CD4-positive, alpha-beta T cell treated with Interferon gamma for 1 hour (primary cell): ENCODE measurements at regions not wholly inside any gene's neighbourhood (a gene's known extent, or its start where the extent isn't known, plus 50 kb on each side); places are given as distances from the start of the nearest gene placed in this dataset.
"Not testable (repeated sequence)": the region's sequence is repeated elsewhere in the genome, so short reads cannot be mapped to it uniquely, and the experiment has no call there.

Experiments
- DNase-seq: peaks from one replicate; pipeline ENCODE4 v3.0.0-alpha.2; 2020

DNA sequence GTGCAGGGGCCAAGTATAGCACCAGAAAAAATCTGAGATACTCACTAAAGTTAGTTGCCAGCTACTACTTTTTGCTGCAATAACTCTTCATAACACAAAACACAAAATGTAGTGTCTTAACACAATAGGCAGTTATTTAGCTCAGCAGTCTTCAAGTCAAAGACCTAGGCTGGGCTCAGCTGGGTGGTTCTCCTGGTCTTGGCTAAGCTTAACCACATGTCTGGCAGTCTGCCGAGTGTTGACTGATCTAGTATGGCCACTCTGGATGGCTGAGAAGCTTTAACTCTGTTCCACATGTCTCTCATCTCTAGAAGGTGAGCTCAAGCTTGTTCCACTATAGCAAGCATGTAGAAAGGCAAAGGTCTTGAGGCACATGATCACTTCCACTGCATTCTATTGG is 451.6 kb downstream of the SOX11 start:
- no peak for DNase-seq

DNA sequence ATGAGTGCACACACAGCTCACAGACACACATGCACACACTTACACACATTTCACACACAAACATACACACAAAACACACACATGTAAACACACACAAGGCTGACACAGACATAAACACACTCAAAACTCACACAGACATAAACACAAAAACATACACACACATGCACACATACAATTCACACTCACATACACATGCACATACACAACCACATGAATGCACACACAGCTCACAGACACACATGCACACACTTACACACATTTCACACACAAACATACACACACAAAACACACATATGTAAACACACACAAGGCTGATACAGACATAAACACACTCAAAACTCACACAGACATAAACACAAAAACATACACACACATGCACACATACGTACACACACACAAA is 455.0 kb downstream of the SOX11 start:
- DNase-seq, result not testable (repeated sequence)

DNA sequence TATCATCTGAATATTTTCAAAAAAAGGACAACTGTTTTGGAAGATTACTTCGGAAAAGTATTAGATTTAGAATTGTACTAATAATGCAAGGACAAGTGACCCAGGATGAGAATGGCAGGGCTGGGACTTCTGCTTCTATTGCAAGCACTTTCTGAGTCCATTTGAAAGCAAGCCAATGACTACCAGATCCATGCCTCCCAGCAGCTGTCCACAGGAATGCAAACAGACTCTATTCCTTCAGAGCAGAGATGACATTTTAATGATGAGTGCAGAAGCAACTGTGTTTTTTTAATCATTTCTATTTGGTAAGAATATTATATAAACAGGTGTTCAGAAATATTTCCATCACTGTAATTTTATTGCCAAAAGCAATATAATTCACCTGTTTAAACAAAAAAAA is 456.7 kb downstream of the SOX11 start:
- DNase-seq, result no peak

DNA sequence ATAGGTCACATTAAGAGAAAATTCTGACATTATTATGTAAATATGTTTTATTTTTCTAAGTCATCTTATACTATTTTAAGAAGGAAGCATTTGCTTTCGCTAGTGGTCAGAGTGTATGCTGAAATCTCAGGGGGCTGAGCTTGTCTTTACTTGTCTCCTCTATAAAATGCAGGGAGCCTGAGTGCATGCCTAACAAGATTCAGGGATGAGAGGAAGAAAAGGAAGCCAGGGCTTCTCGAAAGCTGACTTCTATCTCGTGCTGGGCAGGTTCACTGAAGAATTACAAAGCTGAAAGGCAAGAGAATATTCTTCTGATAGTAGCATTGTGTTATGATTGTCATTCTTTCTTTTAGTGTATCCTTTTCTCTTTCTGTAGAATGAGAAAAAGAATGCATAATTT is 467.4 kb downstream of the SOX11 start:
- no peak for DNase-seq

DNA sequence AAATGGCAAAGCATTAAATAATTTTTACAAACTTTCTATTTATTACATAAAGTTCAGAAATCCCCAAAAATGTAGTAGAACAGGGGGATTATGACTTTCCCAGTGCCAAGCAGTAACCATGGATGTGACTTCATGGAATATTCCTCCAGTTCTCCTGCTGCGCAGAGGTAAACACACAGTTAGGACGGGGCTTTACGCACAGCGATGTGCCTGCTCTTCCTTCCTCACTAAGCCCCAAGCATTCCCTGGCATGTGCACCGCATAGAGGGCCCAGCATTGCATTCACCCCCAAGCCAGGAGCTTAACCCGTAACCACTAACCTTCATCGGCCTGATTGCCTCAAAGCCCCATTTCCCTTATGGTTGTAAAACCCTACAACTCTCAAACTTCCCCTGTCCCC is 471.7 kb downstream of the SOX11 start:
- no peak for DNase-seq

- DNase-seq, result no peak
Measured at GRCh38 chr2:6164986-6165747, 473.0 kb downstream of the SOX11 start.

DNA sequence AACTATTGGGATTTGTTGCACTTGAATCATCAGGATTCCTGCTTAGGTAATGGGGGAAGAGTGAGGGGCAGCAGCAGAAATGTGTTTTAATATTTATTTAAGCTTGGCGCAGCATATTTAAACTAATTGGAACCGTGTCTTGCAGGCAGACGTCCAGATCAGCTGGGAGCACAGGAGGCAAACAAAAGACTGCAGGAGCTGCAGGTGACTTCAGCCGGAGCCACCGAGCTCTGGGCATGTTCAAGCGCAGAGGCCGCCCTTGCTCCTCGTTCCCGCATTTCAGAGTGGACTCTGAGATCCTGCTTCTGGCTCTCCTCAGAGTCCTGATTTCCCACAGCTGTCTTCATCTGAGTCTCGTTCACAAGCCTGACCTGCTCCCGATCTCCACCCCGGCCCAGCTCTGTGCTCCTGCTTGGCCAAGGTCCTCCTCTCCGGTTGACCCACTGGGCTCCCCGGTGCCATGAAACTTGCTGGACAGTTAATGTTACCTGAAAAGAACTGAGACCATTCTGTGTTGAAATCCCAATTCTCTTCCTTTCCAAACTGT is 475.5 kb downstream of the SOX11 start:
- no peak for DNase-seq

GRCh38 chr2:6168485-6168884 is 476.3 kb downstream of the SOX11 start:
- no peak for DNase-seq

- no peak for DNase-seq
Measured at GRCh38 chr2:6171294-6171693, 479.1 kb downstream of the SOX11 start.

- DNase-seq, result no peak
Measured at GRCh38 chr2:6177811-6178210, 485.6 kb downstream of the SOX11 start.

- no peak for DNase-seq
Measured at GRCh38 chr2:6181525-6181924, 489.3 kb downstream of the SOX11 start.

DNA sequence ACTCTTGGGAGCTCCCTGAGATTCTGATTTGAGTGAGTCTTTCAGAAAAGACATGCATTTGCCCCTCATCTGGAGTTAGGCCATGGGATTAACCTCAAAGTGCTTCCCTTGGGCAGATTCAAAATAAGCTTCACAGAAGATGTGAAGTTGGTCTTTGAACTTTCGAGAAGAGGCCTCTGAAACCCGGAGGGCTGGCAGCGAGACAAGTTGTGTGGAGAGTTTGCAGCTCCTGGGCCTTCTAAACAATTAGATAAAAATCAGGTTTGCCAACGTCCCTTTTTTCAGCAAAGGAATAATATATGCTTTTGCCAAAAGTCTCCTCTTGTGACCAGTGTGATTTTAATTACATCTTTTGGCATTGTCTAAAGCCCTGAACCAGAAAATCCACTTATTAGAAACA is 489.7 kb downstream of the SOX11 start:
- DNase-seq, result no peak

DNA sequence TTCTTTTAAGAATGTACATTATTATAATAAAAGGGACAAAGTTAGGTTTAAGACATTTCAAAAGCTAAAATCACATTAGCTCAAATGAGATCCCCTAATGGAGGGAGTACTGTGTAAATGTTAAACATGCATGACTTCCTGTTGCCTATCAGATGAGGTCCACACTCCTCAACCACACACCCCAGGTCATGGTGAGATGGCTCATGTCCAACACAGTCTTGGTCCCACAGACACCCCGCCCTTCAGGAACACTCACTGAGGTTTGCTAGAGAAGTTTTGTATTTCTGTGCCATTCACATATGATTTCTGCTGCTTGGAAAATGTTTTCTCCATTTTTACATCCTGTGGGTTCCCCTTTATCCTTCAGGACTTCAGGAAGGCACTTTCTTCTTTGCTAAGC is 491.0 kb downstream of the SOX11 start:
- DNase-seq, result no peak

GRCh38 chr2:6184532-6185292 is 492.5 kb downstream of the SOX11 start:
- no peak for DNase-seq

DNA sequence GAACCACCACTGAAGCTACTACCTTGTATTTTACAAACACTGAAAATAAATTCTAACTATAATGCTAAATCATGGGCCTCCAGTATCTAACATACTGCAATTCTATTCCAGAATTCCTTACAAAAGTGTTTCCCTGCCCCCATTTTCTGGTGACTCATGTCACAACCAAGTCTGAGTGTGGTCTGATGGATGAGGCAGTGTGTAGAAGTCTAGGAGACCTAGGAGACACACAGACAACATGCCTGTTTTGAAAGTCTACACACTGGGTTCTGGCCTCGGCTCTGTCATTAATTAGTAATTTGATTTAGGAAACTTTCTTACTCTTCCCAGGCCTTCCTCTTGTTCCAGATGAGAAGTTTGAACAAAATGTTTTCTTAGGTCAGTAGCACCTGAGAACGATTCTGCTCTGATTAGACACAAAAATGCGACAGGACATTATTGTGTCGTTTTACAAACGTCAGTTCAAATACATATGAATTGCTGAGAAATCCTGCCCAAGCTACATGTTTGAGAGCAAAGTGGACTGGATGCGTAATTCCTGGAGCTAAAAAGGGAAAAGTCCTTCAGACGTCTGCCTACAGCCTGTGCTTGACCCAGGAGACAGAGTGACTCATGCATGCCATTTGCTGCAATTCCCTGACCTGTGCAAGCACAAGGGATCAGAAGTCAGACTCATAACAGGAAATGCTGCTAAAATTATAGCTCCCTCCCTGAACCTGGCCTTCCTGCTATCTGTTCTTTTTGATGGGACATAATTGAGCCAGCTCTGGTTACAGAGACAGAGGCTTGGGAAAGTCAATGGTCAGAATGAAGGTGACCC is 494.4 kb downstream of the SOX11 start:
- no peak for DNase-seq

GRCh38 chr2:6196449-6196848 is 504.3 kb downstream of the SOX11 start:
- no peak for DNase-seq

- not testable (repeated sequence) for DNase-seq
Measured at GRCh38 chr2:6198370-6198919, 506.3 kb downstream of the SOX11 start.

- no peak for DNase-seq
Measured at GRCh38 chr2:6202756-6203155, 510.6 kb downstream of the SOX11 start.

DNA sequence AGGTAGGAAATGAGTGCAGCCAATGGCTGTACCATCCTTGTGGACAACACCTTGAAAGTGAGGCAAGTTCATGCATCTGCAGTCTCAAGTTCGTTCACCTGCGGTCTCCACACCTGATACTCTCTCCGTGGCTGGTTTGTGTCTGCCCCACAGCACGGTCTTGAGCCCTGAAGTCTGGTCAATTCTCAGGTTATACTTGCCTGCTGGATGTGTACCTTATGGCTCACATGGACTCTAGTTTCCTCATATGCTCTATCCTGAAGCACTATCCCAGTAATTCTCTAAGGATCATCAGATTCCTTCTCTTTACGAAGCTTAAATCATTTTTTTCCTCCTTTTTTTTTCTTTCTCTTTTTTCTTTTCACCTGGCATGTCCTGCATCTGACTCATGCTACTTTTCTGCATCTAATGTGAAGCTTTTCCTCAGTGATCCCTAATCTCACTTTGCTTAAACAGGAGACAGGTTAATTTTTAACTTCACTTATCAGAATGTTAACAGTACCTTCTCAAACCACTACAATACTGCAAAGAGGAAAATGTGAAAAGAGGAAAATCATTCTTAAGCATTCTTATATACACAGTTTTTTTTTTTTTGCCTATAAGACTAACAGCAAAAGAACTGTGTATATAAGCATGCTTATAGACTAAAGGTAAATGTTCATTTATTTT is 511.2 kb downstream of the SOX11 start:
- DNase-seq, result no peak

DNA sequence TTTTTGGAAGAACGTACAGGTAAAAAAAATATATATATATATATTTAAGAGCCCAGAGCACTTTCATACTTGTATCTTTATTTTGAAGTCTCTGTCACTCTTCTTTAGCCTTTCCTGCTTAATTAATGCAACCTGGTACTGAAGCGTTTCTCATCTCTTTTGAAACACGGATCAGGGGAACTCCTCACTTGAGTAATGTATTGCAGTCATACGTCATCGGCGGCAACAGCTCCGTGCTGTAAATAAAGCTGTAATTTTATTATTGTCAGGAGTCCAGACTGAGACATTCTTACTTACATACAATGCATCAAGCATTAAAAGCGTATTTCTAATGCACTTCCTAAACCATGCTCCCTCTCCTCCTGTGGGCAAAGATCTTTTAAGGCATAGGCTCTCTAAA is 514.7 kb downstream of the SOX11 start:
- no peak for DNase-seq

DNA sequence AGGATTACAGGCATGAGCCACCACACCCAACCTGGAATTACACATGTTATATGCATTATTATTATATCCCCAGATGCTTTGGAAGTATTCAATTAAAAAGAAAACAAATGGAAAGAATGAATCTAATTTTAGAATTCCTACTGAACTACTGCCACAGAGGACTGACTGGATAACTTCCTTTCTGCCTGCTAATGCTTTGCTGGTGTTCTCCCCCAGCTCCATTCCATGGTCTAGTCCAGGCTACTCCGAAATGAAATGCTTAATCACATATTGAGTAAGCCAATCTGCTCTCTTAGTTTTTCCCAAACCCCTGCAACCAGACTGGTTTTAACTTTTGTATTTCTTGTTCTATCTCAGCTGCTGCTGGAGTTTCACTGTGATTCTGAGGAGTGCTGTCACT is 519.1 kb downstream of the SOX11 start:
- no peak for DNase-seq

GRCh38 chr2:6212491-6212890 is 520.3 kb downstream of the SOX11 start:
- DNase-seq, result no peak
